ENCODE measurements at regions not wholly inside any gene's neighbourhood (a gene's known extent, or its start where the extent isn't known, plus 50 kb on each side); places are given as distances from the start of the nearest gene placed in this dataset.
A peak's percentile ranks its signal among the peaks of the same experiment; 100 is the strongest.

GRCh38 chrX:102067966-102068723, 57.3 kb upstream of the TCEAL2 start:
- DNase-seq, result peak; percentile 25

GRCh38 chrX:102063445-102064074, 61.9 kb upstream of the TCEAL2 start:
- DNase-seq, result no peak

GRCh38 chrX:102044496-102044895, 81.0 kb upstream of the TCEAL2 start:
- DNase-seq, result no peak

GRCh38 chrX:102043380-102043779, 82.1 kb upstream of the TCEAL2 start:
- no peak for DNase-seq

- no peak for DNase-seq
Measured at GRCh38 chrX:102042372-102043325, 82.8 kb upstream of the TCEAL2 start.

GRCh38 chrX:102029026-102029425, 96.5 kb upstream of the TCEAL2 start:
- DNase-seq, result no peak

GRCh38 chrX:102018208-102018607, 86.4 kb upstream of the ZMAT1 start:
- DNase-seq, result no peak

GRCh38 chrX:102008901-102009300, 77.1 kb upstream of the ZMAT1 start:
- no peak for DNase-seq

GRCh38 chrX:101999644-102000539, 68.1 kb upstream of the ZMAT1 start:
- no peak for DNase-seq

- DNase-seq, result no peak
Measured at GRCh38 chrX:101993335-101993734, 61.5 kb upstream of the ZMAT1 start.

GRCh38 chrX:101986586-101986985, 54.8 kb upstream of the ZMAT1 start:
- DNase-seq, result no peak

Data from hematopoietic multipotent progenitor cell treated with erythropoietin and hydrocortisone succinate and interleukin-3 and kit ligand, for 4 days (in vitro differentiated cells).